HCT116 (cell line): ENCODE measurements at regions not wholly inside any gene's neighbourhood (a gene's known extent, or its start where the extent isn't known, plus 50 kb on each side); places are given as distances from the start of the nearest gene placed in this dataset.

ENCODE experiments used
- ATAC-seq: fragments of 200-7000 bp; cut with Tn5 transposase; 2 replicates; pipeline ENCODE4 v1.9.1; 2020; ENCODE audit warnings: mild to moderate bottlenecking, moderate library complexity
- BruUV-seq: library from RNA; stranded (reverse); fragments of 400-500 nt; replicated peaks from 2 replicates; lab custom pipeline; 2021; lab: Mats Ljungman, UMichigan
- CTCF ChIA-PET: fragments of 300-600 bp; sonication (Branson Sonifier 250); formaldehyde crosslinking; loops from one replicate; lab custom pipeline; 2021; ENCODE audit warnings: antibody characterized with exemption; lab: Charles Lee
- POLR2A ChIA-PET: fragments of 300-600, 350-600 bp; sonication (Branson Sonifier 250); formaldehyde crosslinking; loops from one replicate; lab custom pipeline; 2021; ENCODE audit warnings: antibody characterized with exemption; lab: Charles Lee
- RAD21 ChIA-PET, 2 experiments: fragments of 300-600 bp; sonication (Branson Sonifier 250); formaldehyde crosslinking; loops; one replicate each; lab custom pipeline; 2023; ENCODE audit warnings: low total read pairs in 2 of 2; ENCODE audit not compliant: uncharacterized antibody in 2 of 2, unreplicated experiment in 2 of 2, low non-redundant PET in 1 of 2; lab: Charles Lee
- DNase-seq: peaks from one replicate; pipeline ENCODE4 v3.0.0-alpha.2; 2010; ENCODE audit warnings: low read depth, low spot score
- H2AFZ ChIP-seq: fragments of 200-600 bp; shearing (Covaris generic), sonication (generic); 2 replicates; pipeline ENCODE4 v1.6.1; 2017; ENCODE audit warnings: low read depth, mixed run types, mixed read lengths, antibody characterized with exemption, low read length; ENCODE audit not compliant: poor library complexity, severe bottlenecking
- H3K27ac ChIP-seq: 2 replicates; pipeline ENCODE4 v1.5.1; 2012; ENCODE audit warnings: low read depth, low read length
- H3K27me3 ChIP-seq: fragments of 200-600 bp; sonication (generic); 2 replicates; pipeline ENCODE4 v1.6.1; 2016; ENCODE audit warnings: mixed run types, low read length, mixed read lengths; ENCODE audit not compliant: insufficient read depth
- H3K36me3 ChIP-seq, 2 experiments: fragments of 200-500 bp in 1 of 2; fragments of 200-600 bp in 1 of 2; sonication (Bioruptor generic) in 1 of 2; sonication (generic) in 1 of 2; 2 replicates each; pipeline versions ENCODE4 v1.5.1 to v1.6.1; 2014 to 2016; ENCODE audit warnings: low read length in 2 of 2, inconsistent platforms in 1 of 2, mixed read lengths in 1 of 2, mixed run types in 1 of 2; ENCODE audit not compliant: insufficient read depth in 2 of 2, control insufficient read depth in 1 of 2
- H3K4me1 ChIP-seq, 2 experiments: fragments of 200-600 bp in 1 of 2; sonication (generic) in 1 of 2; 2 replicates each; pipeline versions ENCODE4 v1.5.1 to v1.6.1; 2012 to 2017; ENCODE audit warnings: low read length in 2 of 2, inconsistent platforms in 1 of 2, mild to moderate bottlenecking in 1 of 2, mixed read lengths in 1 of 2, mixed run types in 1 of 2, moderate library complexity in 1 of 2; ENCODE audit not compliant: insufficient read depth in 2 of 2, control insufficient read depth in 1 of 2
- H3K4me2 ChIP-seq: fragments of 200-600 bp; sonication (generic); 2 replicates; pipeline ENCODE4 v1.6.1; 2017; ENCODE audit warnings: mixed run types, low read length, mixed read lengths
- H3K4me3 ChIP-seq, 2 experiments: fragments of 200-600 bp in 1 of 2; sonication (generic) in 1 of 2; replicated peaks in 1 of 2; 2 replicates each; pipeline ENCODE4 v1.5.1; 2011 to 2016; ENCODE audit warnings: low read length in 2 of 2, control low read depth in 1 of 2, low read depth in 1 of 2, mild to moderate bottlenecking in 1 of 2, mixed read lengths in 1 of 2, mixed run types in 1 of 2
- H3K79me2 ChIP-seq: fragments of 200-600 bp; sonication (generic); 2 replicates; pipeline ENCODE4 v1.6.1; 2017; ENCODE audit warnings: mild to moderate bottlenecking, mixed run types, low read length, moderate library complexity, mixed read lengths; ENCODE audit not compliant: insufficient read depth
- H3K9ac ChIP-seq: fragments of 200-600 bp; sonication (generic); 2 replicates; pipeline ENCODE4 v1.6.1; 2016; ENCODE audit warnings: low read length, mixed read lengths
- H3K9me2 ChIP-seq: fragments of 200-600 bp; sonication (generic), shearing (Covaris generic); 2 replicates; pipeline ENCODE4 v1.6.1; 2017; ENCODE audit warnings: mixed run types, mild to moderate bottlenecking, moderate library complexity; ENCODE audit not compliant: insufficient read depth
- H3K9me3 ChIP-seq, 2 experiments: fragments of 200-500 bp in 1 of 2; fragments of 200-600 bp in 1 of 2; sonication (Bioruptor generic) in 1 of 2; sonication (generic) in 1 of 2; 2 replicates each; pipeline ENCODE4 v1.6.1; 2014 to 2017; ENCODE audit warnings: low read length in 2 of 2, mixed read lengths in 2 of 2, inconsistent platforms in 1 of 2, low read depth in 1 of 2, mild to moderate bottlenecking in 1 of 2, mixed run types in 1 of 2, moderate library complexity in 1 of 2; ENCODE audit not compliant: control insufficient read depth in 1 of 2, insufficient read depth in 1 of 2
- H4K20me1 ChIP-seq: fragments of 200-600 bp; sonication (generic), shearing (Covaris generic); 2 replicates; pipeline ENCODE4 v1.6.1; 2017; ENCODE audit warnings: mixed run types, mild to moderate bottlenecking, moderate library complexity; ENCODE audit not compliant: insufficient read depth
- CEBPB ChIP-seq: IDR thresholded peaks from 2 replicates; pipeline ENCODE4 v1.6.1; 2012; ENCODE audit warnings: low read depth
- EGR1 ChIP-seq: IDR thresholded peaks from 2 replicates; pipeline ENCODE4 v1.6.1; 2012; ENCODE audit warnings: low read depth
- ELF1 ChIP-seq: IDR thresholded peaks from 2 replicates; pipeline ENCODE4 v1.6.1; 2012; ENCODE audit warnings: low read depth, borderline replicate concordance
- EZH2 ChIP-seq: fragments of 200-600 bp; sonication (generic); IDR thresholded peaks from 2 replicates; pipeline ENCODE4 v1.6.1; 2017; ENCODE audit warnings: antibody characterized with exemption, mixed run types
- EZH2phosphoT487 ChIP-seq: fragments of 200-600 bp; IDR thresholded peaks from 2 replicates; pipeline ENCODE4 v1.6.1; 2018; ENCODE audit warnings: antibody characterized with exemption, borderline replicate concordance
- FOSL1 ChIP-seq: IDR thresholded peaks from 2 replicates; pipeline ENCODE4 v1.6.1; 2012; ENCODE audit warnings: low read depth
- JUND ChIP-seq: IDR thresholded peaks from 2 replicates; pipeline ENCODE4 v1.6.1; 2012
- POLR2AphosphoS5 ChIP-seq: IDR thresholded peaks from 2 replicates; pipeline ENCODE4 v1.6.1; 2011; ENCODE audit warnings: mild to moderate bottlenecking, low read depth, low read length, moderate library complexity
- RAD21 ChIP-seq: IDR thresholded peaks from 2 replicates; pipeline ENCODE4 v1.6.1; 2012; ENCODE audit warnings: low read depth, mild to moderate bottlenecking
- SIN3A ChIP-seq: IDR thresholded peaks from 2 replicates; pipeline ENCODE4 v1.6.1; 2012; ENCODE audit warnings: low read depth
- SP1 ChIP-seq: IDR thresholded peaks from 2 replicates; pipeline ENCODE4 v1.6.1; 2012; ENCODE audit warnings: low read depth
- TCF7L2 ChIP-seq: IDR thresholded peaks from 2 replicates; pipeline ENCODE4 v1.7.0; 2011; ENCODE audit warnings: borderline replicate concordance, inconsistent platforms; ENCODE audit not compliant: insufficient read depth, insufficient read length; ENCODE audit errors: extremely low read depth
- YY1 ChIP-seq: IDR thresholded peaks from 2 replicates; pipeline ENCODE4 v1.6.1; 2011; ENCODE audit warnings: low read length, low read depth, moderate library complexity, mild to moderate bottlenecking; ENCODE audit not compliant: insufficient replicate concordance; ENCODE audit errors: extremely low read depth
- ZFX ChIP-seq: fragments of 450-650 bp; IDR thresholded peaks from 2 replicates; pipeline ENCODE4 v1.6.1; 2017
- ZNF274 ChIP-seq: fragments of 200-500 bp; sonication (Bioruptor generic); IDR thresholded peaks from 2 replicates; pipeline ENCODE4 v1.6.1; 2014; ENCODE audit warnings: mild to moderate bottlenecking, low read depth, low read length, inconsistent platforms
- intact Hi-C: fragments of 100-400 bp; cut with micrococcal nuclease; formaldehyde crosslinking; loops from 2 replicates; pipeline ENCODE4 v1.10.0; 2022
- TF ChIP-seq, protein P1 (sequence below): IDR thresholded peaks from 2 replicates; pipeline ENCODE4 v1.6.1; 2012
- TF ChIP-seq, protein P2 (sequence below): IDR thresholded peaks from 2 replicates; pipeline ENCODE4 v1.6.1; 2011; ENCODE audit warnings: mild to moderate bottlenecking, low read length, moderate library complexity; ENCODE audit not compliant: insufficient replicate concordance; ENCODE audit errors: extremely low read depth
- TF ChIP-seq, protein P3 (sequence below): IDR thresholded peaks from 2 replicates; pipeline ENCODE4 v1.6.1; 2012; ENCODE audit warnings: low read depth
- TF ChIP-seq, protein P4 (sequence below), 3 experiments: fragments of 200-600 bp in 1 of 3; sonication (generic) in 1 of 3; IDR thresholded peaks in 2 of 3; conservative IDR thresholded peaks in 1 of 3; 2 replicates each; pipeline ENCODE4 v1.5.1; 2012 to 2017; ENCODE audit warnings: low read depth in 2 of 3, low read length in 2 of 3, antibody characterized with exemption in 1 of 3, borderline replicate concordance in 1 of 3, control low read depth in 1 of 3, mild to moderate bottlenecking in 1 of 3, mixed read lengths in 1 of 3, mixed run types in 1 of 3, moderate library complexity in 1 of 3; ENCODE audit not compliant: insufficient read depth in 1 of 3

DNA sequence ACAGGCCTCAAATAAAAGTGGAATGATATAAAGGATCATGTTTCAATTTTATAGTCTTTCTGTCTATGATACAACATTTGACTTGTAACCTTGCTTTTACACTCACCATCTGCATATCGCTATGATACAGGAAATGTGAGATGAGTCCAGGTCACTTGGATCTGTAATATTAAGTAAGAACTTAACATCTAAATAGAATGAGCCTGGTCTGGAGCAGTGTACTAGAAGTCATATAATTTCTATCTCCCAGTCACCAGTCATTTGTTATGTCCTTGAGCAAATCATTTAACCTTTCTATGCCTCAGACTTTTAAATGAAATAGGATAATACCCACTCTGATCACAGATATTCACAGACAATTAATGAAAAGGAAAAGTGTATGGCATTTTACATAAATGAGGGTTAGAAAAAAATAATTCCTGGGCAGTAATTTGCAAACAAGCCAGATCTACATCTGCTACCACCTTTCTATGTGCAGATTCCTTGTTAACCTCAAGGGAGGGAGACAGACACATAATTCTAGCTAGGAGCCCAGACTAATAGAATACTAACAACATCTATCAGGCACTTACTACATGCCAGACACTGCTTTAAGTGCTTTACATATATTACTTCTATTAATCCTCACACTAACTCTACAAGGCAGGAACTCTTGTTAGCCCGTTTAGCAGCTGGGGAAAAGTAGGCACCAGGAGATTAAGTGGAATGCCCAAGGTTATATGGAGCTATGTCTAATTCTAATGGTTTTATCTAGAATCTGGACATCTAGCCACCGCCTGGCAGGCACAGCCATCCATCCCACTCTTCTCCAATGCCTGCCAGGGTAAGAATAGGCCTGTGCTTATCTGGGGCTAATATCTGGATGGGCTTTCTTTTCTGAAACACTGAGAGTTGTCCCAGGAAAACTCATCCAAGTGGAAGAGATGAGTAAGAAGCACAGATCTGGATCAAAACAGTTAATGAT is 313.6 kb upstream of the CDH20 start:
- TF ChIP-seq ZNF274 (no peak), ELF1 (no peak), EZH2 (no peak), SIN3A (no peak), YY1 (no peak), TCF7L2 (no peak), POLR2AphosphoS5 (no peak), RAD21 (no peak), FOSL1 (no peak), SP1 (no peak), EGR1 (no peak), CEBPB (no peak), JUND (no peak), ZFX (no peak), EZH2phosphoT487 (no peak)
- TF ChIP-seq, protein P1, sequence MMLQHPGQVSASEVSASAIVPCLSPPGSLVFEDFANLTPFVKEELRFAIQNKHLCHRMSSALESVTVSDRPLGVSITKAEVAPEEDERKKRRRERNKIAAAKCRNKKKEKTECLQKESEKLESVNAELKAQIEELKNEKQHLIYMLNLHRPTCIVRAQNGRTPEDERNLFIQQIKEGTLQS: no peak
- TF ChIP-seq, protein P2, sequence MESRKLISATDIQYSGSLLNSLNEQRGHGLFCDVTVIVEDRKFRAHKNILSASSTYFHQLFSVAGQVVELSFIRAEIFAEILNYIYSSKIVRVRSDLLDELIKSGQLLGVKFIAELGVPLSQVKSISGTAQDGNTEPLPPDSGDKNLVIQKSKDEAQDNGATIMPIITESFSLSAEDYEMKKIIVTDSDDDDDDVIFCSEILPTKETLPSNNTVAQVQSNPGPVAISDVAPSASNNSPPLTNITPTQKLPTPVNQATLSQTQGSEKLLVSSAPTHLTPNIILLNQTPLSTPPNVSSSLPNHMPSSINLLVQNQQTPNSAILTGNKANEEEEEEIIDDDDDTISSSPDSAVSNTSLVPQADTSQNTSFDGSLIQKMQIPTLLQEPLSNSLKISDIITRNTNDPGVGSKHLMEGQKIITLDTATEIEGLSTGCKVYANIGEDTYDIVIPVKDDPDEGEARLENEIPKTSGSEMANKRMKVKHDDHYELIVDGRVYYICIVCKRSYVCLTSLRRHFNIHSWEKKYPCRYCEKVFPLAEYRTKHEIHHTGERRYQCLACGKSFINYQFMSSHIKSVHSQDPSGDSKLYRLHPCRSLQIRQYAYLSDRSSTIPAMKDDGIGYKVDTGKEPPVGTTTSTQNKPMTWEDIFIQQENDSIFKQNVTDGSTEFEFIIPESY: no peak
- TF ChIP-seq, protein P3, sequence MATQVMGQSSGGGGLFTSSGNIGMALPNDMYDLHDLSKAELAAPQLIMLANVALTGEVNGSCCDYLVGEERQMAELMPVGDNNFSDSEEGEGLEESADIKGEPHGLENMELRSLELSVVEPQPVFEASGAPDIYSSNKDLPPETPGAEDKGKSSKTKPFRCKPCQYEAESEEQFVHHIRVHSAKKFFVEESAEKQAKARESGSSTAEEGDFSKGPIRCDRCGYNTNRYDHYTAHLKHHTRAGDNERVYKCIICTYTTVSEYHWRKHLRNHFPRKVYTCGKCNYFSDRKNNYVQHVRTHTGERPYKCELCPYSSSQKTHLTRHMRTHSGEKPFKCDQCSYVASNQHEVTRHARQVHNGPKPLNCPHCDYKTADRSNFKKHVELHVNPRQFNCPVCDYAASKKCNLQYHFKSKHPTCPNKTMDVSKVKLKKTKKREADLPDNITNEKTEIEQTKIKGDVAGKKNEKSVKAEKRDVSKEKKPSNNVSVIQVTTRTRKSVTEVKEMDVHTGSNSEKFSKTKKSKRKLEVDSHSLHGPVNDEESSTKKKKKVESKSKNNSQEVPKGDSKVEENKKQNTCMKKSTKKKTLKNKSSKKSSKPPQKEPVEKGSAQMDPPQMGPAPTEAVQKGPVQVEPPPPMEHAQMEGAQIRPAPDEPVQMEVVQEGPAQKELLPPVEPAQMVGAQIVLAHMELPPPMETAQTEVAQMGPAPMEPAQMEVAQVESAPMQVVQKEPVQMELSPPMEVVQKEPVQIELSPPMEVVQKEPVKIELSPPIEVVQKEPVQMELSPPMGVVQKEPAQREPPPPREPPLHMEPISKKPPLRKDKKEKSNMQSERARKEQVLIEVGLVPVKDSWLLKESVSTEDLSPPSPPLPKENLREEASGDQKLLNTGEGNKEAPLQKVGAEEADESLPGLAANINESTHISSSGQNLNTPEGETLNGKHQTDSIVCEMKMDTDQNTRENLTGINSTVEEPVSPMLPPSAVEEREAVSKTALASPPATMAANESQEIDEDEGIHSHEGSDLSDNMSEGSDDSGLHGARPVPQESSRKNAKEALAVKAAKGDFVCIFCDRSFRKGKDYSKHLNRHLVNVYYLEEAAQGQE: no peak
- TF ChIP-seq, protein P4, sequence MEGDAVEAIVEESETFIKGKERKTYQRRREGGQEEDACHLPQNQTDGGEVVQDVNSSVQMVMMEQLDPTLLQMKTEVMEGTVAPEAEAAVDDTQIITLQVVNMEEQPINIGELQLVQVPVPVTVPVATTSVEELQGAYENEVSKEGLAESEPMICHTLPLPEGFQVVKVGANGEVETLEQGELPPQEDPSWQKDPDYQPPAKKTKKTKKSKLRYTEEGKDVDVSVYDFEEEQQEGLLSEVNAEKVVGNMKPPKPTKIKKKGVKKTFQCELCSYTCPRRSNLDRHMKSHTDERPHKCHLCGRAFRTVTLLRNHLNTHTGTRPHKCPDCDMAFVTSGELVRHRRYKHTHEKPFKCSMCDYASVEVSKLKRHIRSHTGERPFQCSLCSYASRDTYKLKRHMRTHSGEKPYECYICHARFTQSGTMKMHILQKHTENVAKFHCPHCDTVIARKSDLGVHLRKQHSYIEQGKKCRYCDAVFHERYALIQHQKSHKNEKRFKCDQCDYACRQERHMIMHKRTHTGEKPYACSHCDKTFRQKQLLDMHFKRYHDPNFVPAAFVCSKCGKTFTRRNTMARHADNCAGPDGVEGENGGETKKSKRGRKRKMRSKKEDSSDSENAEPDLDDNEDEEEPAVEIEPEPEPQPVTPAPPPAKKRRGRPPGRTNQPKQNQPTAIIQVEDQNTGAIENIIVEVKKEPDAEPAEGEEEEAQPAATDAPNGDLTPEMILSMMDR (IDR thresholded peaks at IDR 0.05 in 2 of 3, conservative IDR thresholded peaks at IDR 0.05 in 1 of 3; ENCODE audit: borderline replicate concordance in 1 of 3, insufficient read depth in 1 of 3, low read depth in 2 of 3, low read length in 2 of 3): no peak
- ChIA-PET RAD21 (no interaction called here), CTCF (no interaction called here), POLR2A (no interaction called here)
- H3K79me2 ChIP-seq: no peaks in the 10 kb centered on the region
- no peak overlapping the region for H2AFZ ChIP-seq
- H3K27me3 ChIP-seq: no peaks in the 10 kb centered on the region
- no peak for DNase-seq
- intact Hi-C loops: no loop called here
- H3K9me2 ChIP-seq: no peaks in the 10 kb centered on the region
- no peak overlapping the region for H3K9ac ChIP-seq
- no peak overlapping the region for H3K27ac ChIP-seq
- 0 out of 4 replicates have a peak, but pooled peaks cover 0 to 3% of the 10 kb centered on the region in 2 experiments for H3K9me3 ChIP-seq
- H3K4me3 ChIP-seq: no peak overlapping the region
- no TSS peak for BruUV-seq
- no peaks in the 10 kb centered on the region for H3K36me3 ChIP-seq
- no peak for ATAC-seq
- no peaks in the 10 kb centered on the region for H3K4me1 ChIP-seq
- H3K4me2 ChIP-seq: no peak overlapping the region
- H4K20me1 ChIP-seq: no peaks in the 10 kb centered on the region
